ENCODE measurements at regions not wholly inside any gene's neighbourhood (a gene's known extent, or its start where the extent isn't known, plus 50 kb on each side); places are given as distances from the start of the nearest gene placed in this dataset.

- no peaks in the 10 kb centered on the region for H3K36me3 ChIP-seq (ENCODE audit: control insufficient read depth, insufficient read depth, low read length)
- peaks cover 7% of the 10 kb centered on the region for H3K4me1 ChIP-seq (ENCODE audit: control insufficient read depth, insufficient read depth, low read length)
- no peak overlapping the region for H3K27ac ChIP-seq (ENCODE audit: low read length)
- peak; percentile 12 for DNase-seq
- WGBS (ENCODE audit: insufficient coverage): 5% methylated on average over 53 of the region's 55 CpGs
- peak overlapping the region; percentile 13 for H3K4me3 ChIP-seq (ENCODE audit: low read length)
- no peaks in the 10 kb centered on the region for H3K9me3 ChIP-seq (replicated peaks; ENCODE audit: control insufficient read depth, low read depth, low read length)
- H3K27me3 ChIP-seq (ENCODE audit: control insufficient read depth, insufficient read depth, low read length): peaks cover 13% of the 10 kb centered on the region
Observed at GRCh38 chr4:188282471-188283232, 143.4 kb downstream of the TRIML1 start.

- H3K9me3 ChIP-seq (replicated peaks; ENCODE audit: control insufficient read depth, low read depth, low read length): no peaks in the 10 kb centered on the region
- no peak overlapping the region for H3K4me3 ChIP-seq (ENCODE audit: low read length)
- peaks cover 7% of the 10 kb centered on the region for H3K4me1 ChIP-seq (ENCODE audit: control insufficient read depth, insufficient read depth, low read length)
- DNase-seq: no peak
- H3K36me3 ChIP-seq (ENCODE audit: control insufficient read depth, insufficient read depth, low read length): no peaks in the 10 kb centered on the region
- peaks cover 9% of the 10 kb centered on the region for H3K27me3 ChIP-seq (ENCODE audit: control insufficient read depth, insufficient read depth, low read length)
- H3K27ac ChIP-seq (ENCODE audit: low read length): no peak overlapping the region
- 60% methylated on average over 1 of the region's 11 CpGs for WGBS (ENCODE audit: insufficient coverage)
Observed at GRCh38 chr4:188287169-188287894, 148.1 kb downstream of the TRIML1 start.

- DNase-seq: no peak
- no peak overlapping the region for H3K4me3 ChIP-seq (ENCODE audit: low read length)
- no peaks in the 10 kb centered on the region for H3K27me3 ChIP-seq (ENCODE audit: control insufficient read depth, insufficient read depth, low read length)
- 100% methylated on average over 1 of the region's 5 CpGs for WGBS (ENCODE audit: insufficient coverage)
- no peaks in the 10 kb centered on the region for H3K4me1 ChIP-seq (ENCODE audit: control insufficient read depth, insufficient read depth, low read length)
- no peaks in the 10 kb centered on the region for H3K9me3 ChIP-seq (replicated peaks; ENCODE audit: control insufficient read depth, low read depth, low read length)
- H3K27ac ChIP-seq (ENCODE audit: low read length): no peak overlapping the region
- no peaks in the 10 kb centered on the region for H3K36me3 ChIP-seq (ENCODE audit: control insufficient read depth, insufficient read depth, low read length)
Observed at GRCh38 chr4:188289531-188290125, 150.4 kb downstream of the TRIML1 start.

GRCh38 chr4:188295899-188296298 lies 156.7 kb downstream of the TRIML1 start:
- H3K4me1 ChIP-seq (ENCODE audit: control insufficient read depth, insufficient read depth, low read length): no peaks in the 10 kb centered on the region
- H3K4me3 ChIP-seq (ENCODE audit: low read length): no peak overlapping the region
- peak; percentile 21 for DNase-seq
- no peaks in the 10 kb centered on the region for H3K36me3 ChIP-seq (ENCODE audit: control insufficient read depth, insufficient read depth, low read length)
- no peaks in the 10 kb centered on the region for H3K27me3 ChIP-seq (ENCODE audit: control insufficient read depth, insufficient read depth, low read length)
- H3K9me3 ChIP-seq (replicated peaks; ENCODE audit: control insufficient read depth, low read depth, low read length): peaks cover under 1% of the 10 kb centered on the region
- H3K27ac ChIP-seq (ENCODE audit: low read length): no peak overlapping the region
- no CpG with 5 or more reads among the region's 1 CpG for WGBS (ENCODE audit: insufficient coverage)

GRCh38 chr4:188296331-188296730 lies 157.1 kb downstream of the TRIML1 start:
- no CpG with 5 or more reads among the region's 1 CpG for WGBS (ENCODE audit: insufficient coverage)
- no peaks in the 10 kb centered on the region for H3K27me3 ChIP-seq (ENCODE audit: control insufficient read depth, insufficient read depth, low read length)

DNA sequence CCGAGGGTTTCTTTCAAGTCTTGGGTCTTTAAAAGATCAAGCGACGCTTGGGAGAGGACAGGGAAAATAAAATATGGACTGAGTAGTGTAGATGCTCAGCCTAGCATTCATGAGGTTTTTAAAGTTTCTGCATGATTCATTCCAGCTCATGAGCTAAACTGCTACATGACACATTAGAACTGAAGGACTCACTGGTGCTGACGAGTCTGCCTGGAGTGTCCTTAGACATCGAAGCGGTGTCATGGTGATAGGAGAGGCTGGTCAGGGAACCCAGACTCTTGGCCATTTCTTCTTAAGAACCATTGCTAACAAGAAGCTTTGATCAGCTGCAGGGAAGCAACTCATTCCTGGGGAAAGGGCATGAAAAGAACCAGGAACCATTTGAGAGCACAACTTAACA lies 158.6 kb downstream of the TRIML1 start:
- no peaks in the 10 kb centered on the region for H3K36me3 ChIP-seq (ENCODE audit: control insufficient read depth, insufficient read depth, low read length)
- no peak overlapping the region for H3K27ac ChIP-seq (ENCODE audit: low read length)
- H3K9me3 ChIP-seq (replicated peaks; ENCODE audit: control insufficient read depth, low read depth, low read length): peaks cover 2% of the 10 kb centered on the region
- H3K27me3 ChIP-seq (ENCODE audit: control insufficient read depth, insufficient read depth, low read length): no peaks in the 10 kb centered on the region
- no peaks in the 10 kb centered on the region for H3K4me1 ChIP-seq (ENCODE audit: control insufficient read depth, insufficient read depth, low read length)
- WGBS (ENCODE audit: insufficient coverage): 91% methylated on average over 5 of the region's 6 CpGs
- H3K4me3 ChIP-seq (ENCODE audit: low read length): no peak overlapping the region
- DNase-seq: no peak

More at GRCh38 chr4:188296331-188296730, 157.1 kb downstream of the TRIML1 start:
- Histone ChIP-seq H3K27ac (ENCODE audit: low read length) (no peak overlapping the region), H3K9me3 (replicated peaks; ENCODE audit: control insufficient read depth, low read depth, low read length) (peaks cover 2% of the 10 kb centered on the region), H3K4me1 (ENCODE audit: control insufficient read depth, insufficient read depth, low read length) (no peaks in the 10 kb centered on the region), H3K36me3 (ENCODE audit: control insufficient read depth, insufficient read depth, low read length) (no peaks in the 10 kb centered on the region), H3K4me3 (ENCODE audit: low read length) (no peak overlapping the region)
- DNase-seq: no peak

DNA sequence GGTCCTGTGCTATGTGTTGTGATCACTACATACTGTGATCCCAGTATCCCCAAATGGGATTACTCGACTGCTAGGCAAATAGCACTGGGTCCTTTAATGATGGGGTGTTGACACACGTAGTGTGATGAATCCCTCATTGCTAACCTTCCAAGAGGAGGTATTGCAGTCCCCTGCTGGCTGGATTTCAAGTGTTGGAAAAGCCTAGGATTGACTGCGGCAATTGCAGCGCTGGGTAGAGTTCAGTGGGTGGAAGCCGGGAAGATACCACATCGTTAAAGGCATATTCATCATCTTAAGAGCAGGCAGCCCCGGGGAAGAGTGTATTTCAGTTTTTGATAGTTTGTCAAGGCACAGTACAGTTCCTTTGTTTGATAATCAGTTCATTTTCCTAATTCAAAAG lies 159.9 kb downstream of the TRIML1 start:
- Histone ChIP-seq H3K27me3 (ENCODE audit: control insufficient read depth, insufficient read depth, low read length) (no peaks in the 10 kb centered on the region), H3K27ac (ENCODE audit: low read length) (no peak overlapping the region), H3K4me1 (ENCODE audit: control insufficient read depth, insufficient read depth, low read length) (no peaks in the 10 kb centered on the region), H3K9me3 (replicated peaks; ENCODE audit: control insufficient read depth, low read depth, low read length) (peaks cover 2% of the 10 kb centered on the region), H3K36me3 (ENCODE audit: control insufficient read depth, insufficient read depth, low read length) (no peaks in the 10 kb centered on the region), H3K4me3 (ENCODE audit: low read length) (no peak overlapping the region)
- 29% methylated on average over 1 of the region's 7 CpGs for WGBS (ENCODE audit: insufficient coverage)
- DNase-seq: no peak

DNA sequence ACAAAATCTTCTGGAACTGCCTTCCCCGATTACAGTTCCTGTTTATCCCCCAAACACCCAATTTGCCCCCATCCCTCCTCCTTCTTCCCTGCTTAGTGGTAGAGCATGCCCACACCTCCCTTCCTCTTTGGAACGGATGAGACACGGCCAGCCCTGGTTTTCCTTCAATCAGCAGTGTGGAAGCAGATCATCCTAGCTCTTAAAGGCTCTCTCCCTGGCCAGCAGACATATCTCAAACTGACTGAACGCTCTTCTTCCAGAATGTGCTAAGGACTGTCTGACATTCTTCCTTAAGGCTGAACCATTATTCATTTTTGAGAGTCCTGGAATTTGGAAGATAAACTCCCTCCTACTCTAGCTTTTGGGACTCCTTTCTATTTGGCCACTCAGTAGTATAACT lies 161.1 kb downstream of the TRIML1 start:
- Histone ChIP-seq H3K4me3 (ENCODE audit: low read length) (no peak overlapping the region), H3K27me3 (ENCODE audit: control insufficient read depth, insufficient read depth, low read length) (no peaks in the 10 kb centered on the region), H3K27ac (ENCODE audit: low read length) (no peak overlapping the region), H3K4me1 (ENCODE audit: control insufficient read depth, insufficient read depth, low read length) (no peaks in the 10 kb centered on the region), H3K9me3 (replicated peaks; ENCODE audit: control insufficient read depth, low read depth, low read length) (peaks cover 2% of the 10 kb centered on the region), H3K36me3 (ENCODE audit: control insufficient read depth, insufficient read depth, low read length) (no peaks in the 10 kb centered on the region)
- whole genome bisulfite sequencing (ENCODE audit: insufficient coverage): 51% methylated on average over 2 of the region's 4 CpGs
- no peak for DNase-seq

- peak; percentile 8 for DNase-seq
- H3K27ac ChIP-seq (ENCODE audit: low read length): no peak overlapping the region
- H3K27me3 ChIP-seq (ENCODE audit: control insufficient read depth, insufficient read depth, low read length): no peaks in the 10 kb centered on the region
- H3K4me3 ChIP-seq (ENCODE audit: low read length): no peak overlapping the region
- no peaks in the 10 kb centered on the region for H3K4me1 ChIP-seq (ENCODE audit: control insufficient read depth, insufficient read depth, low read length)
- no peaks in the 10 kb centered on the region for H3K36me3 ChIP-seq (ENCODE audit: control insufficient read depth, insufficient read depth, low read length)
- WGBS (ENCODE audit: insufficient coverage): no CpG with 5 or more reads among the region's 2 CpGs
- H3K9me3 ChIP-seq (replicated peaks; ENCODE audit: control insufficient read depth, low read depth, low read length): peaks cover 2% of the 10 kb centered on the region
Observed at GRCh38 chr4:188305690-188306089, 166.4 kb downstream of the TRIML1 start.

DNA sequence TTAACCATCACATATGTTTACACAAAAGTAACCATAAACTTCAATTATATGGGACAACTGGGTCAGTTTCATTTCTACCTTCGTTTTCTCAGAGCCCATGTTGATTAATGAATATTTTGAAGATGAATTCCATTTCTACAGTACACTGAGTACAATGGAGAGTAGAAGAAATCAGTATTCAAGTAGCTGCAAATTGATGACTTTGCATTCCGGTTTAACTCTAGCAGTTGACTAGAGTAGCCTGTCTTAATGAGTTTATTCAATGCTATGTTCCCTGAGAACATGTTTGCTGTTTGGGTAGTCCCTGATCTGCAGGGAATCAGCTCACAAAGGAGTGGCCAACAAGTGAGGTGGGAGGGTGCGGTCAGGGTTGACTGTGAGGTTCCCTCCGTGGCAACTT lies 168.3 kb downstream of the TRIML1 start:
- 100% methylated on average over 1 of the region's 4 CpGs for WGBS (ENCODE audit: insufficient coverage)
- Histone ChIP-seq H3K27me3 (ENCODE audit: control insufficient read depth, insufficient read depth, low read length) (no peaks in the 10 kb centered on the region), H3K4me3 (ENCODE audit: low read length) (no peak overlapping the region), H3K4me1 (ENCODE audit: control insufficient read depth, insufficient read depth, low read length) (no peaks in the 10 kb centered on the region), H3K27ac (ENCODE audit: low read length) (no peak overlapping the region), H3K36me3 (ENCODE audit: control insufficient read depth, insufficient read depth, low read length) (no peaks in the 10 kb centered on the region), H3K9me3 (replicated peaks; ENCODE audit: control insufficient read depth, low read depth, low read length) (no peaks in the 10 kb centered on the region)
- DNase-seq: no peak
